ENCODE measurements at regions not wholly inside any gene's neighbourhood (a gene's known extent, or its start where the extent isn't known, plus 50 kb on each side); places are given as distances from the start of the nearest gene placed in this dataset.
A peak's percentile ranks its signal among the peaks of the same experiment; 100 is the strongest.

GRCh38 chr1:63710308-63710707 lies 63.5 kb upstream of the ROR1 start:
- DNase-seq = no peak

DNA sequence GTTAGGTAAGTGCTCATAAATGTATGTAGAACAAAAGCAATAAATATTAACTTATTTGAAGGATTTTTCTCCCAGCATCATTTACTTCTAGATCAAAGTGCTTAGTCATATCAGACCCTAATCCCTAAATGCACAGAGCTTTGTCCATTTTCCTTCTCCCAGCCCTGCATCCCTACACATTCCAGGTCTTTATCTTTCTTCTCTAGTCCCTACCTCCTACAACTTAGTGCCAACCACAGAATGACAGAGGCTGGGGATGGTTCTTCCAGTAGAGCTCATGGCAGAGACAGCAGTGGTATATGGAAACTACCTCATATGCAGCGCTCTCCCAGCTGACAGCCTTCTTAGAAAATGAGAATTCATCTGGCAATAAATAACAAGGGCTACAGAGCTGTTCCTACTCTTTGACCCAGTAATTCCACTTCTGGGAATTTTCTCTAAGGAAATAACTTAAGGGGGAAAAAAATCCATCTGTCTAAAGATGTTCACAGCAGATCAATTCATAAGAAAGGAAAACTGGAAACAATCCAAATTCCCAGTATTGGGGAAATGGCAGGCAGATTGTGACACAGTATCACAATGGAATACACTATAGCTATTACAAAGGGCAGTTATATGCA lies 62.9 kb upstream of the ROR1 start:
- DNase-seq = no peak

DNA sequence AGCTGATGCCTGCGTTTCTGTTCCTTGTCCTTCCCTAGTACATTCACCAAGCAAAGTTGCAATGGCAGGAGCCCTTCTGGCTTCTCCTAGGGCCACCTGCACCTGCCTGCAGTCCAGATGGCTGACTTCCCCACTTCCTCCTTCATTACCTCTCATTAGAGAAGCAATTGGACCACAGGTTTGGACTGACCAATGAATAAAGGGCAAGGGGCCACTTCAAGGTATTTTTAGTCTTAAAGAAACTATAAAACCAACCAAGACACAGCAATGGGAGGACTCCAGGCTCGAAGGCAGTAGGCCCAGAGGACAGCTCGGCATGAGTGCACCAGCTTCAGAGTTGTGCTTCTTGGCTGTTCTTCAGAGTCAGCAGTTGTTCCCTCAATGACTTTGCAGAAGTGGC lies 60.8 kb upstream of the ROR1 start:
- DNase-seq = no peak

DNA sequence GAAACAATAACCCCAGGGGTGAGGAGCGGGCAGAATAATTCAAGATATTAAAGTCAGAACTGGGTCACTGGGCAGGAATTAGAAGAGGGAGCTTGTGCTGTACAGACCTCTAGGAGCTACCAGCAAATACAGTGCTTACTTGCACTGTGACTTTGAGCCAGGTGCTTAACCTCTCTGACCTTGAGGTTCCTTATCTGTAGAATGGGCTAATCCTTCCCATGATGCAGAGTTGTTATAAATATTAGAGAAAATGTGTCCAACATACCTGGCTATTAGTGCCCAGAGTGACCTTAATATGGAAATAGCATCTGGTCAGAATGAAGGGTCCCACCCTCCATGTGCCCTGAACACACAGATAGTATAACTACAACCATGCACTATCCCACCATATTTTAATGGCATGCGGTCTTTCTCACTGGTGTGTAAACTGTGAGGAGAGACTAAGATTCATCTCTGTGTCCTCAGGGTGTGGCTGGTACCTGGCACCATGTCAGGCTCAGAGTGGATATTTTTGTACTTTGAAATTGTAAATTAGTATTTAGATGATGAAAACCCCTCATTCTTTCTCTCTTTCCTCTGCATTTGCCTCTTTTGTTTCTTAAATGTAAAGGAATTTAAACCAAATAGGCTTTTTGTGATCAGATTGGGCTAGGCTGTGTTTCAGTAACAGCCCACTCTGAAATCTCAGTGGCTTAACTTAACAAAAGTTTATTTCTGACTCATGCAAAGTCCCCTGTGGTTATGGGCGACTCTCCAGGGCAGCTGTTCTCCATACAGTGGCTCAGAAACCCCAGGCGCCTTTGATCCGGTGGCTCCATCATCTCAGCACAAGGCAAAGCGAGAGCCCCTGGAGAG lies 60.0 kb upstream of the ROR1 start:
- DNase-seq = no peak

- DNase-seq = no peak
Measured at GRCh38 chr1:63714482-63714760, 59.4 kb upstream of the ROR1 start.

DNA sequence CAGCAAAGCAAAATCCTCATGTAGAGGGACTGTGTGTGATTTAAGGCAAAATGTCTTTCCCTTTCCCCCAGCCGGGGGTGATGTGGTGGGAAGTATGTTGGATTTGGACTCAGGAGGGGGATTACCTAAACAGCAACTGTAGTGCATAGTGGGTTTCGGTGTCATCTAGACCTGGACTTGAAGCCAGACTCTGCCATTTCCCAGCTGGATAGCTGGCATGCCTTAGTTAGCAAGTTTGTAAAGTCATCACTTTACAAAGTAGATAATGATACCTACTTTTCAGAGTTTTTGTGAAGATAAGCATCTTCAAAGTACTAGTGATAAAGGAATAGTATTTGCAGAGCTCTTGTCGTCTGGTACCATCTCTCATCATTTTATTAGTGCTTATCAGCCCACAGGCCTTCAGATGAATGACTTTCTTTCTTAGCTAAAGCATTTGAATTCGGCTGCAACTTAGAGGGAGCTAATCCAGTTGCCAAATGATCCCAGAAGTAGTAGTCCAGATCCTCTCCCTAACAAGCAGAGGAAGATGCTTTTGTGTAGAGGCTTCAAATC lies 56.2 kb upstream of the ROR1 start:
- no peak for DNase-seq

- no peak for DNase-seq
Measured at GRCh38 chr1:63718541-63718970, 55.3 kb upstream of the ROR1 start.

GRCh38 chr1:63721531-63722189 lies 52.2 kb upstream of the ROR1 start:
- DNase-seq = peak; percentile 1 to 9

GRCh38 chr1:63723602-63724001 lies 50.2 kb upstream of the ROR1 start:
- no peak for DNase-seq
